ENCODE measurements at regions not wholly inside any gene's neighbourhood (a gene's known extent, or its start where the extent isn't known, plus 50 kb on each side); places are given as distances from the start of the nearest gene placed in this dataset.

GRCh38 chr20:51255417-51255816 is 232.5 kb upstream of the KCNG1 start:
- TF ChIP-seq ZNF121 (CRISPR knock-in tag; conservative IDR thresholded peaks at IDR 0.05) (no peak), GTF2F1 (IDR thresholded peaks at IDR 0.05; ENCODE audit: low read depth, low read length) (no peak)

Measured in K562 (cell line).